PFSK-1 (cell line): ENCODE measurements at regions not wholly inside any gene's neighbourhood (a gene's known extent, or its start where the extent isn't known, plus 50 kb on each side); places are given as distances from the start of the nearest gene placed in this dataset.

Source experiments
- FOXP2 ChIP-seq: optimal IDR thresholded peaks from 2 replicates; pipeline ENCODE3; 2011; ENCODE audit warnings: borderline replicate concordance, control low read depth, inconsistent platforms; ENCODE audit not compliant: insufficient read depth; ENCODE audit errors: extremely low read length, extremely low read depth
- POLR2AphosphoS5 ChIP-seq: IDR thresholded peaks from 2 replicates; pipeline ENCODE4 v1.6.1; 2012; ENCODE audit warnings: low read depth, mild to moderate bottlenecking, control low read depth, low read length, moderate library complexity
- REST ChIP-seq, 2 experiments: IDR thresholded peaks; 2 replicates each; pipeline versions ENCODE4 v1.6.1 to v1.8.0; 2011 to 2012; ENCODE audit warnings: low read depth in 2 of 2, low read length in 2 of 2, control low read depth in 1 of 2, inconsistent platforms in 1 of 2, mild to moderate bottlenecking in 1 of 2, moderate library complexity in 1 of 2; ENCODE audit not compliant: insufficient read depth in 1 of 2
- SIN3A ChIP-seq: IDR thresholded peaks from 2 replicates; pipeline ENCODE4 v1.6.1; 2012; ENCODE audit warnings: mild to moderate bottlenecking, low read length, moderate library complexity, borderline replicate concordance; ENCODE audit not compliant: insufficient read depth
- TAF1 ChIP-seq: IDR thresholded peaks from 2 replicates; pipeline ENCODE4 v1.6.1; 2012; ENCODE audit warnings: low read length, control low read depth, borderline replicate concordance; ENCODE audit not compliant: insufficient read depth

GRCh38 chr13:62635161-62635560 lies 1219.5 kb upstream of the PCDH20 start:
- TF ChIP-seq TAF1 (no peak), POLR2AphosphoS5 (no peak), REST (IDR thresholded peaks at IDR 0.05; ENCODE audit: insufficient read depth in 1 of 2, low read depth in 2 of 2, low read length in 2 of 2) (no peak), SIN3A (no peak), FOXP2 (no peak)
